MM.1S (cell line): ENCODE measurements at regions not wholly inside any gene's neighbourhood (a gene's known extent, or its start where the extent isn't known, plus 50 kb on each side); places are given as distances from the start of the nearest gene placed in this dataset.

Experiments used
- DNase-seq: peaks from one replicate; pipeline ENCODE4 v3.0.0-alpha.2; 2015
- H2AFZ ChIP-seq: fragments of 300-600 bp; sonication (generic); 2 replicates; pipeline ENCODE4 v1.6.0; 2016; ENCODE audit warnings: antibody characterized with exemption, low read length
- H3F3A ChIP-seq: fragments of 300-600 bp; sonication (generic); 2 replicates; pipeline ENCODE4 v1.6.1; 2016; ENCODE audit warnings: mild to moderate bottlenecking, antibody characterized with exemption, low read length, moderate library complexity, mixed read lengths; ENCODE audit not compliant: insufficient read depth
- H3K27ac ChIP-seq: fragments of 300-600 bp; sonication (generic); 2 replicates; pipeline ENCODE4 v1.5.1; 2016; ENCODE audit warnings: mild to moderate bottlenecking, low read length
- H3K27me3 ChIP-seq: fragments of 300-600 bp; sonication (generic); replicated peaks from 2 replicates; pipeline ENCODE4 v1.6.0; 2016; ENCODE audit warnings: low read length; ENCODE audit not compliant: insufficient read depth
- H3K36me3 ChIP-seq: fragments of 300-600 bp; sonication (generic); replicated peaks from 2 replicates; pipeline ENCODE4 v1.6.1; 2016; ENCODE audit warnings: mild to moderate bottlenecking, low read length, mixed read lengths; ENCODE audit not compliant: insufficient read depth
- H3K4me1 ChIP-seq: fragments of 300-600 bp; sonication (generic); 2 replicates; pipeline ENCODE4 v1.6.1; 2016; ENCODE audit warnings: low read length, mixed read lengths
- H3K4me2 ChIP-seq: fragments of 300-600 bp; sonication (generic); 2 replicates; pipeline ENCODE4 v1.6.0; 2016; ENCODE audit warnings: low read depth, low read length
- H3K4me3 ChIP-seq: fragments of 300-600 bp; sonication (generic); 2 replicates; pipeline ENCODE4 v1.5.1; 2016; ENCODE audit warnings: low read length, mixed read lengths
- H3K79me2 ChIP-seq: fragments of 300-600 bp; sonication (generic); 2 replicates; pipeline ENCODE4 v1.6.1; 2016; ENCODE audit warnings: mixed run types, low read length, mixed read lengths
- H3K9ac ChIP-seq: fragments of 300-600 bp; sonication (generic); 2 replicates; pipeline ENCODE4 v1.6.1; 2016; ENCODE audit warnings: low read length, mixed read lengths
- H3K9me2 ChIP-seq: fragments of 300-600 bp; sonication (generic); replicated peaks from 2 replicates; pipeline ENCODE4 v1.6.1; 2016; ENCODE audit warnings: mild to moderate bottlenecking, low read length, mixed read lengths; ENCODE audit not compliant: insufficient read depth
- H3K9me3 ChIP-seq: fragments of 300-600 bp; sonication (generic); replicated peaks from 2 replicates; pipeline ENCODE4 v1.6.1; 2016; ENCODE audit warnings: mild to moderate bottlenecking, low read length, mixed read lengths; ENCODE audit not compliant: insufficient read depth
- H4K20me1 ChIP-seq: fragments of 300-600 bp; sonication (generic); 2 replicates; pipeline ENCODE4 v1.6.1; 2016; ENCODE audit warnings: mild to moderate bottlenecking, low read length, moderate library complexity, mixed read lengths; ENCODE audit not compliant: insufficient read depth
- CTCF ChIP-seq: fragments of 300-600 bp; sonication (generic); IDR thresholded peaks from 2 replicates; pipeline ENCODE4 v1.5.1; 2016; ENCODE audit warnings: antibody characterized with exemption, low read length, mixed read lengths
- EZH2 ChIP-seq: fragments of 300-600 bp; sonication (generic); optimal IDR thresholded peaks from 2 replicates; pipeline ENCODE3; 2017; ENCODE audit warnings: low read depth, mild to moderate bottlenecking, antibody characterized with exemption, low read length, mixed read lengths
- EZH2phosphoT487 ChIP-seq: fragments of 300-600 bp; sonication (generic); IDR thresholded peaks from 2 replicates; pipeline ENCODE4 v1.6.1; 2018; ENCODE audit warnings: antibody characterized with exemption, low read length

- Histone ChIP-seq H3K4me2 (no peak overlapping the region), H4K20me1 (no peaks in the 10 kb centered on the region), H3F3A (no peaks in the 10 kb centered on the region)
These were observed 233.3 kb upstream of the NBEA start for GRCh38 chr13:34708566-34709313.

GRCh38 chr13:34719060-34719875 is 222.8 kb upstream of the NBEA start:
- Histone ChIP-seq H2AFZ (no peak overlapping the region), H3K9me2 (no peaks in the 10 kb centered on the region), H3K4me3 (no peak overlapping the region), H3F3A (no peaks in the 10 kb centered on the region), H3K27me3 (no peaks in the 10 kb centered on the region), H4K20me1 (no peaks in the 10 kb centered on the region), H3K4me1 (no peaks in the 10 kb centered on the region), H3K36me3 (no peaks in the 10 kb centered on the region), H3K4me2 (no peak overlapping the region), H3K9me3 (no peaks in the 10 kb centered on the region), H3K27ac (no peak overlapping the region), H3K9ac (no peak overlapping the region), H3K79me2 (no peaks in the 10 kb centered on the region)
- no peak for TF ChIP-seq CTCF
- TF ChIP-seq EZH2: no peak
- TF ChIP-seq EZH2phosphoT487: no peak
- DNase-seq: no peak

More at GRCh38 chr13:34708566-34709313, 233.3 kb upstream of the NBEA start:
- H3K9ac ChIP-seq: no peak overlapping the region
- H3K27me3 ChIP-seq: no peaks in the 10 kb centered on the region
- H2AFZ ChIP-seq: no peak overlapping the region
- DNase-seq: no peak
- H3K79me2 ChIP-seq: no peaks in the 10 kb centered on the region
- H3K36me3 ChIP-seq: no peaks in the 10 kb centered on the region
- H3K9me2 ChIP-seq: no peaks in the 10 kb centered on the region
- no peak overlapping the region for H3K27ac ChIP-seq
- TF ChIP-seq EZH2phosphoT487 (no peak), EZH2 (no peak), CTCF (no peak)
- H3K9me3 ChIP-seq: no peaks in the 10 kb centered on the region
- H3K4me1 ChIP-seq: no peaks in the 10 kb centered on the region
- H3K4me3 ChIP-seq: no peak overlapping the region

GRCh38 chr13:34720618-34721017 is 221.5 kb upstream of the NBEA start:
- Histone ChIP-seq H3K4me1 (no peaks in the 10 kb centered on the region), H3K9ac (no peak overlapping the region), H3K9me2 (no peaks in the 10 kb centered on the region), H3F3A (no peaks in the 10 kb centered on the region), H2AFZ (no peak overlapping the region), H3K4me3 (no peak overlapping the region), H4K20me1 (no peaks in the 10 kb centered on the region), H3K36me3 (no peaks in the 10 kb centered on the region), H3K4me2 (no peak overlapping the region), H3K27ac (no peak overlapping the region), H3K79me2 (no peaks in the 10 kb centered on the region), H3K9me3 (no peaks in the 10 kb centered on the region), H3K27me3 (no peaks in the 10 kb centered on the region)
- DNase-seq: no peak
- TF ChIP-seq CTCF (no peak), EZH2phosphoT487 (no peak), EZH2 (no peak)
